Naive B cell (primary cell): ENCODE measurements at regions not wholly inside any gene's neighbourhood (a gene's known extent, or its start where the extent isn't known, plus 50 kb on each side); places are given as distances from the start of the nearest gene placed in this dataset.

Experiments used
- ATAC-seq, 2 donors: fragments of 150-1000 bp; cut with Tn5 transposase; 2 replicates each; pipeline ENCODE4 v1.10.0; 2021; ENCODE audit warnings: low read depth in 2 of 2, mild to moderate bottlenecking in 2 of 2, moderate library complexity in 2 of 2
- DNase-seq: peaks from one replicate; pipeline ENCODE4 v3.0.0; 2022
- H3K27ac Mint-ChIP-seq, 6 donors: one replicate each; pipeline ENCODE4 v1.8.0; 2020 to 2022; ENCODE audit warnings: mild to moderate bottlenecking in 6 of 6, mixed read lengths in 6 of 6, moderate library complexity in 5 of 6, inconsistent platforms in 2 of 6
- H3K27me3 Mint-ChIP-seq, 3 donors: one replicate each; pipeline ENCODE4 v1.8.0; 2021 to 2022; ENCODE audit warnings: mixed read lengths in 3 of 3, mild to moderate bottlenecking in 1 of 3
- H3K36me3 Mint-ChIP-seq, 2 donors: one replicate each; pipeline ENCODE4 v1.8.0; 2020 to 2022; ENCODE audit warnings: mixed read lengths in 2 of 2, inconsistent platforms in 1 of 2, mild to moderate bottlenecking in 1 of 2
- H3K4me1 Mint-ChIP-seq, 3 donors: one replicate each; pipeline ENCODE4 v1.8.0; 2020 to 2022; ENCODE audit warnings: mixed read lengths in 3 of 3, inconsistent platforms in 1 of 3, mild to moderate bottlenecking in 1 of 3, moderate library complexity in 1 of 3
- H3K4me3 Mint-ChIP-seq, 8 donors: one replicate each; pipeline ENCODE4 v1.8.0; 2020 to 2022; ENCODE audit warnings: mild to moderate bottlenecking in 8 of 8, mixed read lengths in 8 of 8, moderate library complexity in 8 of 8, inconsistent platforms in 2 of 8
- H3K9me3 Mint-ChIP-seq, 7 donors: one replicate each; pipeline ENCODE4 v1.8.0; 2020 to 2022; ENCODE audit warnings: mixed read lengths in 7 of 7, mild to moderate bottlenecking in 5 of 7, inconsistent platforms in 2 of 7, moderate library complexity in 1 of 7

DNA sequence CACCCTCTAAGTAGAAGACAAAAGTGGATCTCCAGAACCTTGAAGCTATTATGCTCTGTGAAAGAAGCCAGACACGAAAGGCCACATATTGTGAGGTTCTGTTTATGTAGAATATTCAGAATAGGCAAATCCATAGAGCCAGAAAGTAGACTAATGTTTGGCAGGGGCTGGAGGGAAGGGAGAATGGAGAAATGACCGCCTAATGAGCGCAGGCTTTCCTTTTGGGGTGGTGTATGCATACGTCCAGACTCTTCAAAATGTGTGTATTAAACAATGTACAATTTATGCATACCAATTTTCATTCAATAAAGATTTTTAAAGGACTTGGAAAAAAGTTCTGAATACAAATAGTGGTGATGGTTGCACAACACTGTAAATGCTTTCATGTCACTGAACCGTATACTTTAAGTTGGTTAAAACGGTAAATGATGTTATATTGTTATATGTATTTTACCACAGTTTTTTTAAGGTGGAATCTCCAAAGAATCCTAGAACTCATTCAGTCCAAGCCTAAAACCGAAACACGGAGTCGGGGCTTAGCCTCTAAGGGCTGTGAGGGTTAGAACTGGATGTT is 397.4 kb downstream of the SOX9 start:
- ATAC-seq (no peak), DNase-seq (no peak)
- Mint-ChIP-seq H3K4me3 (no peak overlapping the region), H3K27ac (no peak overlapping the region), H3K36me3 (no peaks in the 10 kb centered on the region), H3K4me1 (no peaks in the 10 kb centered on the region), H3K9me3 (peaks cover 0 to 4% (median 0%) of the 10 kb centered on the region in 7 donors), H3K27me3 (peaks cover 22 to 39% (median 39%) of the 10 kb centered on the region in 3 donors)

DNA sequence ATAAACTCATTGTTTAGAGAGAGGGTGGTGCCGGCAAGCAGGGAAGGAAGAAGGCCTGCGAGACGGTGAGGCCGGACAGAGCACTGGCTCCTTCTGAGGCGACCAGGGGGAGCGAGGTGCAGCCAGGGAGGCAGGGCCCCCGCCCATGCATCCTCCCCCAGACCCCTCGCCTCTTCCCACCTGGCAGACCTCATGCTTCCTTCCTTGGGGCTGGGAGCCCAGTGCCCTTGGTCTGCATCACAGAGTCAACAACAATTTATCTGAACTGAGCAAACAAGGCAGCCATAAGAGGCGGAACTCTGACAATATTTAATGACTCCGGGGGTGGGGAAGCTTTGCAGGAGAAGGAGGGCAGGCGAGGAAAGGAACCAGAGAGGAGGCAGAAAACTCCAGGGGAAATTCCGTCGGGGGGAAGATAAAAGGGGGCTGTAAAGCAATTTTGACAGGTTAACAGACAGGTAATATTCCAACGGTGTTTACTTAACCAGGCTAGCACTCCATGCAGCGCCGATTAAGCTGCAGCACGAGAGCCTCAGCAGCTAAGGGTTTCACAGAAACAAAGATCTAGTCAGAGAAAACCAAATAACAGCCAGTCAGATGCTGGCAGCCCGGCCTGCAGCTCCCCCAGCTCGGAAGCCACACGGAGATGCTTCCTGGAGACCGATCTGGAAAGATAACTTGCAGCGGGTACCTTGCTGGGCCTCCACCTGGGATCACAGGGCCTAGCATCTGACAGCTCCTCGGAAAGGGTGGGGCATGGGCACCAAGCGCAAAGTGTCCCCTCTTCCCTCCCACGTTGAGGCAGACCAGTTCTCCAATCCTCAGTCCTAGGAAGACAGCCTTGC is 398.2 kb downstream of the SOX9 start:
- H3K4me3 Mint-ChIP-seq, result no peak overlapping the region
- DNase-seq (no peak), ATAC-seq (no peak)
- H3K27ac Mint-ChIP-seq, result peak overlapping the region in 1 of 6 donors; percentile 0
- peaks cover 22 to 39% (median 39%) of the 10 kb centered on the region in 3 donors for H3K27me3 Mint-ChIP-seq
- H3K36me3 Mint-ChIP-seq, result no peaks in the 10 kb centered on the region
- peaks cover 0 to 4% (median 0%) of the 10 kb centered on the region in 7 donors for H3K9me3 Mint-ChIP-seq
- H3K4me1 Mint-ChIP-seq, result no peaks in the 10 kb centered on the region

DNA sequence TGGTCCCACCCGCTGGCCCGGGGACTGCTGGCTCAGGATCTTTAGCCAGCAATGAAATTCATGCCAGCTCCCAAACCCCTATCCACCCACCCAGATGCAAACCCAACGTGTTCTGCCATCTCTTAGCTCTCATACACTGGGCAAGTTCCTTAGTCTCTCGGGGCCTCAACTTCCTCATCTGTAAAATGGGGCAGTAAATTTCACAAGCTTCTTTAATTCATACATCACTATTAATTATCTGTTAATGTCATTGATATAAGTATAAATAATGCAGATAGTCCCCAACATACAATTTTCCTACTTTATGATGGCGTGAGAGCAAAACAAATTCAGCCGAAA is 398.7 kb downstream of the SOX9 start:
- no peaks in the 10 kb centered on the region for H3K4me1 Mint-ChIP-seq
- no peaks in the 10 kb centered on the region for H3K36me3 Mint-ChIP-seq
- no peak overlapping the region for H3K4me3 Mint-ChIP-seq
- H3K9me3 Mint-ChIP-seq, result no peaks in the 10 kb centered on the region
- ATAC-seq (no peak), DNase-seq (no peak)
- H3K27me3 Mint-ChIP-seq, result peaks cover 18 to 39% (median 35%) of the 10 kb centered on the region in 3 donors
- H3K27ac Mint-ChIP-seq, result no peak overlapping the region

DNA sequence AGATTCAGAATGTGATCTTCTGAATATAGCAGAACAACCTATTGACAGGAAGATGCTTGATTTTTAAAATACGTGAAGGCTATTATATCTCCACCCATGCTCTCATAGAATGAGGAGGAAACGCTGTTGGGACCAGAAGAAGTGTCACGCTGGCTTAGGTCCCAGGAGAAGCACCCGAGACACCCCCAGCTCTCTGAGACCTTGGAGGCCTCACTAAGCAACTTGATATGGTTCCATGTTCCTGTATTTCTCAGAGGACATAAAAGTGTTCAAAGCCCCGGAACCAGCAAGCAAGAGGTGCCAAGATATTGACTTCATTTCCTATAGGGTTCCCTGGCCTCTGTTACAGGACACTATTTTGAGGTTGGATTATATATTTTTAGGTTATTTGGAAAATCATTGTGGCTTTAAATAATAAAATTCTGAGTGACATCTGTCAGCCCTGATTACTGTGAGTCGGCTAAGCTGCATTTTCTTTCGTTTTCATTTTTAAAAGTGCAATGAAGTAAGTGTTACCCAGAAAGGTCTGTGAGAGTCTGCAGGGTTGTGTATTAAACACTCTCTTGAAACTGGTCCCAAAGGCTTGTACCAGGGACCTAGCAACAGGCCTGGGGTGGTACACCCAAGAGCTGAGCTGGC is 400.0 kb downstream of the SOX9 start:
- no peaks in the 10 kb centered on the region for H3K9me3 Mint-ChIP-seq
- no peaks in the 10 kb centered on the region for H3K36me3 Mint-ChIP-seq
- H3K4me3 Mint-ChIP-seq, result no peak overlapping the region
- no peak for ATAC-seq
- H3K27me3 Mint-ChIP-seq, result peaks cover 13 to 32% (median 28%) of the 10 kb centered on the region in 3 donors
- DNase-seq, result no peak
- no peaks in the 10 kb centered on the region for H3K4me1 Mint-ChIP-seq
- no peak overlapping the region for H3K27ac Mint-ChIP-seq

DNA sequence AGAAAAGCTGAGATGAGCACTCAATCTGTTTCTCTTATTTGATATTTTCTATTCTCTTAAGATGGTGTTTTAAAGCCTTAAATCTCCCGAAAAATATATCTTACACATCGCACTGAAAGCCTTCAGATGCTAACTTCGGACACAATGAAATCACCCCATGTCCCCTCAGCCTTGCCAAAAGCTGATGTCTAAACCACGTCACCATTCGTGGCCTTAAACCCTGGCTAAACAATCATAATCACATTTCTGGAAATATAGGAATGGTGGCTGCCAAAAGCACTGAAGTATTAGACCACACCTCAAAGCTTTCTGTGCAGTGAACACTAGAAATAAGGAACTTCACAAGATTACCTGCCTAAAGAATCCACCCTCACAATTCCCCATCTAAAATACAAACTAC is 402.7 kb downstream of the SOX9 start:
- Mint-ChIP-seq H3K4me3 (no peak overlapping the region), H3K27ac (no peak overlapping the region), H3K27me3 (peaks cover 8 to 21% (median 13%) of the 10 kb centered on the region in 3 donors), H3K4me1 (no peaks in the 10 kb centered on the region), H3K9me3 (no peaks in the 10 kb centered on the region), H3K36me3 (no peaks in the 10 kb centered on the region)
- DNase-seq, result no peak
- ATAC-seq, result no peak

DNA sequence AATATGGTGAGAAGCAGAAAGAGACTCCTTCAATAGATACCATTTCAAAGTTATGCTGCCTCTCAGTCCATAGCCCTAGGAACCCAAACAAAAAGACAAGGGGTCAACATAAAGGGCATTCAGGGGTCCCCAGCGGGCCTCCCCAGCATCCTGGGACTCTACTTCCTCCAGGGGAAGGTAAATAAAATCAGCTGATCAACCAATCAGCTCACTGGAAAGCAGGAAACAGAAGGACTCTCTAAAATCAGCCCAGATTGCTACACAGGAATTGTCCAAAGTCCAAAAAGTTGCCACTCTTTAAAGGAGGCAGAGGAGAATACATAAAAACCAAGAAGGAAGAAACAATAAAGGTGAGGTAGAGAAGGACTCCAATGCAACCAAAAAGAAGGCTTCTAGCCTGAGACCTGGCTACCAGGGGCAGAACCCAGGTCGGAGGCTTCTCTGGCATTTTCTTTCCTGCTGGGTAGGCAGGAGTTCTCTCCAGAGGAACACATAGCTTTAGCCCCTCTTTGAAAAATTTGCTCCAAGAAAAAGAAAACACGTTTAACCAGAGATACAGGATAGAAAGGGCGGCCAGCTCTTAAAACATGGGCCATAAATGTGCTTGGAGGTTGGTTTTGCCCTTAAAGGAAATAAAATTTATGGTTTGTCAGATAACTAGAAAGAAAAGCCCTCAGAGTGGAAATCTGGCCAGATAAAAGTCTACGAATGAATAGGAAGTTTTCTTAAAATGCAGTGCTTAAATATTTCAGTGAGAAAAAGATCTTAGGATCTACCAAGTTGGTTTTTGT is 404.6 kb downstream of the SOX9 start:
- H3K4me1 Mint-ChIP-seq, result no peaks in the 10 kb centered on the region
- peaks cover 7 to 13% (median 12%) of the 10 kb centered on the region in 3 donors for H3K27me3 Mint-ChIP-seq
- H3K4me3 Mint-ChIP-seq, result no peak overlapping the region
- ATAC-seq, result no peak
- H3K9me3 Mint-ChIP-seq, result no peaks in the 10 kb centered on the region
- peak overlapping the region in 1 of 6 donors; percentile 13 for H3K27ac Mint-ChIP-seq
- no peak for DNase-seq
- no peaks in the 10 kb centered on the region for H3K36me3 Mint-ChIP-seq

DNA sequence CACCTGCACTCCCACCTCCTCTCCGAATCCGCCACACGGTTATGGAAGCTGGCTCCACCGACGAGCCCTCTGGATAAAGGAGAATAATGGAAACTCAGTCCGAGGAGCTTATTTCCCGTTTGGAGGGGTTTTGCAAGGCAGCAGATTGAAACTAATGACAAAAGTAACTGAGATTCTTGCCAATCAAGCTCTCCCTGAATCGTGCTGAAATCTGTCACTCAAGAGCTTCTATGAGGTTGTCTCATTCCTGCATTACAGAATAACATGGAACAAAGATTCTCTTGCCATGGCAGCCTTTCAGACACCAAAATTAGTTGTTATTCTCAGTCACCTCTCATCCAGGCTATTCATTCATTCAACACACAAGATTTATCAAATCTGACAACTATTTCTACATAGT is 405.9 kb downstream of the SOX9 start:
- DNase-seq (no peak), ATAC-seq (no peak)
- no peaks in the 10 kb centered on the region for H3K36me3 Mint-ChIP-seq
- H3K4me3 Mint-ChIP-seq, result no peak overlapping the region
- H3K27ac Mint-ChIP-seq, result no peak overlapping the region
- peaks cover 0 to under 1% (median 0%) of the 10 kb centered on the region in 7 donors for H3K9me3 Mint-ChIP-seq
- peaks cover 12 to 18% (median 12%) of the 10 kb centered on the region in 3 donors for H3K27me3 Mint-ChIP-seq
- H3K4me1 Mint-ChIP-seq, result no peaks in the 10 kb centered on the region

DNA sequence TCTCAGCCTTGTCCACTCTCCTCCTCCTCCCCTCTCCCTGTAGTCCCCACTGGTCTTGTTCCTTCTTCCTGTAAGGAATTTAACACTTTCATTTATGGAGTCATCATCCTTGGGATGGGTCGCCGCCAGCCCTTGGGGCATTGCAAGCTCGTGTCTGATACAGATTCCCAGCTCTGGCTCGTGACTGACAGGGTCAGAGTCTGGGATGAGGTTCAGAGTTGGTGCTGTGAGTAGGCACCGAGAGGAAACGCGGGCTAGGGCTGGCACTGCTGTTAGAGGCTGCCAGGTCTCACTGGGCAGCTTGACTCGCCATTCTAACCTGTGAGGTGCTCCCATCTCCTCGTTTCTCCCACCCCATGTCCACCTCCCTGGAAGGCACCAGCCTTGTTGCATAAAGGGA is 407.0 kb downstream of the SOX9 start:
- no peak for DNase-seq
- ATAC-seq, result no peak
- Mint-ChIP-seq H3K9me3 (peaks cover 0 to 5% (median 2%) of the 10 kb centered on the region in 7 donors), H3K36me3 (no peaks in the 10 kb centered on the region), H3K4me3 (no peak overlapping the region), H3K4me1 (no peaks in the 10 kb centered on the region), H3K27me3 (peaks cover 12 to 24% (median 16%) of the 10 kb centered on the region in 3 donors), H3K27ac (peak overlapping the region in 1 of 6 donors; percentile 5)

DNA sequence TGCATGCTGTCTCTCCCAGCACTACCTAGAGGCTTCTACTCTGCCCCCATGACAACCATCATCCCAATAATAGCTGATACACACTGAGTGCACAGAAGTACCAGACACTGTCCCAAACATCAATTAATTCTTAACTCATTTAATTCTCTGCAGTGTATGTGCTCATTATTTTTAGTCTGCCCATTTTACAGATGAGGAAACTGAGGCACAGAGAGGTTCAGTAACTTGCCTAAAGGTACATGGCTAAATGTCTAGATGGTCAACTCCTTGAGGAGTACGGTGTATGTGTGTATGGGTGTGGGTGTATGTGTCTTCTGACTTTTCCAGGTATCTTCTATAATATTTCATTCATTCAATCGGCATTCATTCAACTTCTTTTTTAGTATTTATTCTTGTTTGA is 407.9 kb downstream of the SOX9 start:
- Mint-ChIP-seq H3K27me3 (peaks cover 12 to 24% (median 16%) of the 10 kb centered on the region in 3 donors), H3K4me3 (no peak overlapping the region), H3K36me3 (no peaks in the 10 kb centered on the region), H3K4me1 (no peaks in the 10 kb centered on the region), H3K27ac (no peak overlapping the region), H3K9me3 (peaks cover 0 to 5% (median 2%) of the 10 kb centered on the region in 7 donors)
- DNase-seq (no peak), ATAC-seq (no peak)

DNA sequence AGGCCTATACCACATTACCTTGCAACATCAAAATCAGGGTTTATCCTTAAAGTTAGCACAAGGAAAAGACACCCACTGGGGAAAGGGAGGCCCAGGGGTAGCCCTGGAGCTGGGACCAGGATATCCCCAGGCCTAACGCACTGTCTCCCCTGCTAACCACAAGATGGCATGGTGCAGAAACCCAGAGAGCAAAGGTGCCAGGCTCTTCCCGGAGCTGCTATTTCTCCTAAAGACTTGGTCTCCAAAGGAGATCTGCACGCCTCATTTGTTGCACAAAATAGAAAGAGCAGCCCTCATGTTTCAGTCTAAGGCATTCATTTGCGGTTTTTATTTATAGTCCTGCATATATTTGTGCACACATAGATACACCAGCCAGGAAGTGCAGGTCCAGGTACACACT is 408.6 kb downstream of the SOX9 start:
- ATAC-seq (no peak), DNase-seq (no peak)
- peaks cover 12 to 24% (median 16%) of the 10 kb centered on the region in 3 donors for H3K27me3 Mint-ChIP-seq
- H3K9me3 Mint-ChIP-seq, result peaks cover under 1 to 5% (median 3%) of the 10 kb centered on the region in 7 donors
- H3K36me3 Mint-ChIP-seq, result no peaks in the 10 kb centered on the region
- H3K4me1 Mint-ChIP-seq, result no peaks in the 10 kb centered on the region
- H3K27ac Mint-ChIP-seq, result no peak overlapping the region
- H3K4me3 Mint-ChIP-seq, result no peak overlapping the region

DNA sequence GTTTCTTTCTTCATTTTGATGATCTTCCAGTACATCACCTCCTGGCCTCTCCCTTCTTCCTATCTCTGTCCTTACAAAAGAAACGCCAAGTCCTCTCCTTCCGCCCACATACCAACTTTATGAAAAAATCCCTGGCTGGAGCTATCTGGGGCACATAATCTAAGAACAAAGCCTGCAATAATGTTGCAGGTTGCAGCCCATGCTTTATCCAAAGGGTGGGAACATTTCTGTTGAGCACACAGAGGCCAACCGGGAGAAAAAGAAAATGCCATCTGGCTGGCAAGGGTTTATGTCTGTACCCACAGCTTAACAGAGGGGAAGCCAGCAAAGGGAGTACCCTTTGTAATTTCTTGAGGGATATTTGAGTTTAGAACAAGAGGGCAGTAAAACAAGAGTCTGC is 409.6 kb downstream of the SOX9 start:
- H3K9me3 Mint-ChIP-seq, result peaks cover 2 to 9% (median 7%) of the 10 kb centered on the region in 7 donors
- no peaks in the 10 kb centered on the region for H3K4me1 Mint-ChIP-seq
- H3K27me3 Mint-ChIP-seq, result peaks cover 16 to 24% (median 18%) of the 10 kb centered on the region in 3 donors
- no peaks in the 10 kb centered on the region for H3K36me3 Mint-ChIP-seq
- no peak overlapping the region for H3K27ac Mint-ChIP-seq
- no peak for ATAC-seq
- H3K4me3 Mint-ChIP-seq, result no peak overlapping the region
- DNase-seq, result no peak

DNA sequence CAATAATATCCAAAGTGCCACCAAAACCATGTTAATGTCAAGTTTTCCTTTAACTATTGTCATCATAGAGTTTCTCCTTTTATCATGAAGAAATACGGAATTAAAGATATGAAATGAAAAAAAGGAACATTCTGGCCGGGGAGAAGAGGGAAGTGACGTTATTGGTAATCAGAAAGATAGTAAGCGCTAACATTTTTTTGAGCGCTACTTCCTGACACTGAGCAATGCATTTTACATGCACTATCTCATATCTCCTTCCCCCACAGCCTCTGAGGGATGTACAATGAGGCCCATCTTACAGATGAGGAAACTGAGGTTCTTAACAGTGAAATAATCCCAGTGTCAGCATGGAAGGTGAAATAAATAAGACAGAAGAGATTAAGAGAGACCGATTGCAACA is 410.9 kb downstream of the SOX9 start:
- Mint-ChIP-seq H3K36me3 (no peaks in the 10 kb centered on the region), H3K27me3 (peaks cover 21 to 32% (median 26%) of the 10 kb centered on the region in 3 donors), H3K27ac (no peak overlapping the region), H3K4me3 (no peak overlapping the region), H3K9me3 (peaks cover 2 to 9% (median 7%) of the 10 kb centered on the region in 7 donors), H3K4me1 (no peaks in the 10 kb centered on the region)
- DNase-seq, result no peak
- ATAC-seq, result no peak

DNA sequence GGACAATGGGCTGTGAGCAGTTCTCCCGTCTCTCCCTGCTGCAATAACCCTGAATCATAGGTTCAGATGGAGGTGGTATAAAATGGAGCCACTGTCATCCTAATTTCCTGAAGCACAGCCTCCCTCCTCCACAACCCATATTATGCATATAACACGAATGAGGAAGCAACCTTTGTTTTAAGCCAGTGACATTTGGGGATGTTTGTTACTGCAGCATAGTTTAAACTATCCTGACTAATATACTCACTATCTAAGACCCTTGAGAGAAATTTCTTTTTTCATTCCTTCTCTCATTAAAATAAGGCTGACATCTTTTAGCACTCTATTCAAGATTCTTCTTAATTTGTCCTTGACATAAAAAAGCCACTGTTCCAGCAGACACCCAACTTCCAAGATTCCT is 413.4 kb downstream of the SOX9 start:
- Mint-ChIP-seq H3K27me3 (peaks cover 25 to 43% (median 29%) of the 10 kb centered on the region in 3 donors), H3K27ac (no peak overlapping the region), H3K36me3 (no peaks in the 10 kb centered on the region)

More for the DNA sequence above, 413.4 kb downstream of the SOX9 start:
- DNase-seq (no peak), ATAC-seq (no peak)
- no peak overlapping the region for H3K4me3 Mint-ChIP-seq
- H3K9me3 Mint-ChIP-seq, result peaks cover 3 to 9% (median 7%) of the 10 kb centered on the region in 7 donors
- no peaks in the 10 kb centered on the region for H3K4me1 Mint-ChIP-seq
